ES-I3 (cell line): ENCODE measurements at regions not wholly inside any gene's neighbourhood (a gene's known extent, or its start where the extent isn't known, plus 50 kb on each side); places are given as distances from the start of the nearest gene placed in this dataset.

Source experiments
- H3K36me3 ChIP-seq: 2 replicates; pipeline ENCODE4 v1.6.1; 2013; ENCODE audit warnings: mild to moderate bottlenecking, low read length, control low read depth, moderate library complexity; ENCODE audit not compliant: insufficient read depth
- H3K4me1 ChIP-seq: 2 replicates; pipeline ENCODE4 v1.6.1; 2013; ENCODE audit warnings: mild to moderate bottlenecking, control low read depth, low read length; ENCODE audit not compliant: insufficient read depth
- H3K9ac ChIP-seq: 2 replicates; pipeline ENCODE4 v1.6.1; 2013; ENCODE audit warnings: low read depth, mild to moderate bottlenecking, low read length, moderate library complexity
- H3K9me3 ChIP-seq: 2 replicates; pipeline ENCODE4 v1.6.1; 2013; ENCODE audit warnings: mild to moderate bottlenecking, low read length, moderate library complexity; ENCODE audit not compliant: control insufficient read depth, insufficient read depth

DNA sequence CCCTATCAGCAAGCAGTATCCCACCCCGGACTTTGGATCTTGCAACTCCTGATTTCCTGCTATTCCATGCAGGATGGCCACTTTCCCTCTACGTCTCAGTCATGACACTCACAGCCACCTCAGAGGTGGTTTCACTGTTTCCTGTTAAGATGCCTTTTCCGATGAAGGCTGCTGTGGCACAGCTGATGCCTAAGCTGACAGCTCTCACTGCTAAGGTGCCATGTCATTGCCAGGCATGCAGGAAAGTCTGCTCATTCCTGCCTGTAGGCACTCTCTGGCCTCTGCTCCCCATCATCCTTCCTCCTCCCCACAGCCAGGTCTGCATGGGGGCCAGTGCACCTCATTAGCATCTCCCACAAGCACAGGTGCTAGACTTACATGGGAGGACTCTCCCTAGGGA, 173.0 kb downstream of the CBLN1 start:
- H3K36me3 ChIP-seq = no peaks in the 10 kb centered on the region
- H3K4me1 ChIP-seq = no peaks in the 10 kb centered on the region
- no peaks in the 10 kb centered on the region for H3K9me3 ChIP-seq
- H3K9ac ChIP-seq = no peak overlapping the region

GRCh38 chr16:49103298-49103697, 178.3 kb downstream of the CBLN1 start:
- Histone ChIP-seq H3K4me1 (no peaks in the 10 kb centered on the region), H3K36me3 (no peaks in the 10 kb centered on the region), H3K9me3 (no peaks in the 10 kb centered on the region), H3K9ac (no peak overlapping the region)

DNA sequence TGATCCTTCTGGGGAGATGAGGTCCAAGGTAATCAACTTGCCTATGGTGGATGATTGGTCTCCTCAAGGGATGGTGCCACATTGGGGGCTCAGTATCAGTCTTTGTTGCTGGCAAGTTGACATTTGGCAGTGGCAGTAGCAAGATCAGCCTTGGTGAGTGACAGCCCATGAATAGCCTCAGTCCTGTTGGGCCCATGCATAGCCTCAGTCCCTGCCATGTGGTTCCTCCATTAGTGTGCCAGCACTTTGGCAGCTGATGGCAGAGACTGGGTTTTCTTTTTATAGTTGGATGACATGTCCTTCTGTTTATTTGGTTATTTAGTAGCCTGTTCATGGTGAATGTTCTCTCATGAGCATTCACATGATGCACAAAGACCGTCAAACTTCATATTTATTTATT, 179.6 kb downstream of the CBLN1 start:
- Histone ChIP-seq H3K4me1 (no peaks in the 10 kb centered on the region), H3K9me3 (no peaks in the 10 kb centered on the region), H3K36me3 (no peaks in the 10 kb centered on the region), H3K9ac (no peak overlapping the region)

- H3K36me3 ChIP-seq = no peaks in the 10 kb centered on the region
- no peak overlapping the region for H3K9ac ChIP-seq
- H3K9me3 ChIP-seq = no peaks in the 10 kb centered on the region
- no peaks in the 10 kb centered on the region for H3K4me1 ChIP-seq
Measured at GRCh38 chr16:49100366-49100765, 181.3 kb downstream of the CBLN1 start.

DNA sequence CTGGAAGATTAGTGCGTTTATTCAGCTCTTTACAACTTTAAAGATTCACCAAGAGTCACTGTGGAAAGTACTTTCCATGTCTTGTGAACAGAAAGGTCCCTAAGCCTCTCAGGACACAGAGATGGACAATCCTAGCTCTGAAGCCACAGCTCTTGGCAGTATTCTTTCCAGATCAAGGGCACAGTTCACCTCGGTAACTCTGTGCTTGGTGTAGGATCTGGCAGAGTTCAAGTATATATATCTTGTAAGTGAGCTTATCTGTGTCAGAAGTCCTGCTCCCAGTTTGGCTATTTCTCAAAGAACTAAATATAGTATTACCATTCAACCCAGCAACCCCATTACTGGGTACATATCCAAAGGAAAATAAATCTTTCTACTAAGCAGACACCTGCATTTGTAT, 183.7 kb downstream of the CBLN1 start:
- no peaks in the 10 kb centered on the region for H3K36me3 ChIP-seq
- H3K9ac ChIP-seq = no peak overlapping the region
- no peaks in the 10 kb centered on the region for H3K4me1 ChIP-seq
- H3K9me3 ChIP-seq = no peaks in the 10 kb centered on the region

DNA sequence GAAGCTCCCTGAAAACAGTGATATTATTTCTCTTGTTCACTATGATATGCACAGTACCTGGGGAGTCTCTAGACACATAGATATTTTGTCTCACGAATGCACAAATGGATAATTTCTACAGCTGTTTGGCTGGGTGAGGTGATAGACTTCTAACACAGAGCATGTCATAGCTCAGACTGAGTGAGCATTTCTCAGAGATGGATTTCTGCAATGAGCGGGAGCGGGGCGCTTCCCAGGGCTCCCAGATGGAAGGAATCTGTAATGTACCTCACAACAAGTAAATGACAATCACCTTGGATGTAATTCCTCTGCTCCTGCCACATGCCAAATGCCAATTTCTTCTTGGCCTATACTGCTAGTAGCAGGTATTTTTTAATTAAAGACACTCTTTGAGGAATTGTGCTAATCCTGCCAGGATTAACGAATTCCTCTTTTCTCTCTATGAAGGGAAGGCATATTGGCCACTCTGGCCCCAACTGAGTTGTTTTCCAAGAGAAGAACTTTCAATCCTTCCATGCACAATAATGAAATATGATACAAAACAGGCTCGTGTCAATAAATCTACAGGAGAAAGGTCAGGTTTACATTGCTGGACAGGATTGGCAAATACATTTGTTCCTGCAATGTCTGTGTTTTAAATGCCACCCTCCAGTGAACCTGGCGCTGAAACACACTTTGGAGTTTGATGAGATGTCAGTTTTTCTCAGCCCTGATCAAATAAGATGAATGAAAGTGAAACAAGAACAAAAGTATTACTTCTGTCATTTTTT, 185.3 kb downstream of the CBLN1 start:
- H3K9ac ChIP-seq = no peak overlapping the region
- H3K4me1 ChIP-seq = no peaks in the 10 kb centered on the region
- H3K36me3 ChIP-seq = no peaks in the 10 kb centered on the region
- no peaks in the 10 kb centered on the region for H3K9me3 ChIP-seq

DNA sequence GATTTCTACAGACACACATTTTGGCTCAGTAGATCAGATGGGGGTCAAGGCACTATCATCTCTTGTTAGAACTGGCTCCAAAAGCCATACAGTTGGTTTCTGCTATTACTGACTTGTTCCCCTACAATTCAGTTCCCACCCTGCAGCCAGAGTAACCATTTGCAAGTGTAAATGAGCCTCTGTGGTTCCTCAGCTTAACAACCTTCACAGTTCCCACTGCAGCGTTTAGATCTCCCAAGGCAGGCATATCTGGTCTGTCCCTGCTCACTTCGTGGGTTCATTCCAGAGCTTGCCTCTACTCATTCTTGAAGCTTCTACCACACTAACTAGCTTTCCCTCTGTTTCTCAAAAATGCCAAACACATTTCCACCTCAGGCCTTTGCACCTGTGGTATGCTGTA, 186.1 kb downstream of the CBLN1 start:
- Histone ChIP-seq H3K4me1 (no peaks in the 10 kb centered on the region), H3K9ac (no peak overlapping the region), H3K9me3 (no peaks in the 10 kb centered on the region), H3K36me3 (no peaks in the 10 kb centered on the region)

- Histone ChIP-seq H3K9me3 (no peaks in the 10 kb centered on the region), H3K36me3 (no peaks in the 10 kb centered on the region), H3K4me1 (no peaks in the 10 kb centered on the region), H3K9ac (no peak overlapping the region)
Measured at GRCh38 chr16:49094471-49094870, 187.2 kb downstream of the CBLN1 start.

DNA sequence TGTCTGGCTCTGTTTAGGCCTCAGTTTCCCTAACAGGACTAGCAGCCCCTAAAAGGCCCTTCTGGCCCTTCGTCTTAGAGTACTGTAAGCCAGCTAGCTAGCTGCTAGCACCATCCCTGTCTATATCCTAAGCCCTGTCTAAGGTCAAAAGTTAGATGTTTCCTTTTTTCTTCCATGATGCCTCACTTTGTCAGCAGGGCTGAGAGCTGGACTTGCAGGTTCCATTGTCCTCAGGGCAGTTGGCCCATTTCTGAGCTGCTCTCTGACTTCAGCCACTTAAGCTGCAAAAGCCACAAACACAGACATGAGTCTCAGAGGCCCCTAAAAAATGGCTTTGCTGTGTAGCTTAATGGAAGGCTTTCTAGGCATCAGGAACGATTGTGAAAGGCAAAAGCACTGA, 187.7 kb downstream of the CBLN1 start:
- H3K4me1 ChIP-seq = no peaks in the 10 kb centered on the region
- no peaks in the 10 kb centered on the region for H3K36me3 ChIP-seq
- no peaks in the 10 kb centered on the region for H3K9me3 ChIP-seq
- no peak overlapping the region for H3K9ac ChIP-seq

DNA sequence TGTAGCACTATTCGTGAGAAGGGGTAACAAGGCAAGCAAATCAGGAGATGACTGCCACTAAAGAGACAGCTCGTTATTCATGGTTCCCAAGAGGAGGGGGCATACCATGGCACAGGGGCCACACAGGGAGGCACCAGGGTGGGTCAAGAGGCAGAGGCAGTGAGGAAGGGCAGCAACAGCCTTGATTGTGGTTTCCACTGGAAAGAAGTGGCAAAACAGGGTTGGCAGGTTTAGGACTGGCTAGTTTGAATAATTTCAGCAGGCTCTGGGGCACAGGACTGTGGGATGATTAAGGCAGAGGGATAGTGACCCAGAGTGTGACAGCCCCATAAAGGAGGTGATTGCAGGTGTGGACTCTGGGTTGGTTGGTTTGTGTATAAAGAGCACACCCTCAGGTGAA, 188.9 kb downstream of the CBLN1 start:
- no peaks in the 10 kb centered on the region for H3K9me3 ChIP-seq
- H3K9ac ChIP-seq = no peak overlapping the region
- no peaks in the 10 kb centered on the region for H3K36me3 ChIP-seq
- H3K4me1 ChIP-seq = no peaks in the 10 kb centered on the region

DNA sequence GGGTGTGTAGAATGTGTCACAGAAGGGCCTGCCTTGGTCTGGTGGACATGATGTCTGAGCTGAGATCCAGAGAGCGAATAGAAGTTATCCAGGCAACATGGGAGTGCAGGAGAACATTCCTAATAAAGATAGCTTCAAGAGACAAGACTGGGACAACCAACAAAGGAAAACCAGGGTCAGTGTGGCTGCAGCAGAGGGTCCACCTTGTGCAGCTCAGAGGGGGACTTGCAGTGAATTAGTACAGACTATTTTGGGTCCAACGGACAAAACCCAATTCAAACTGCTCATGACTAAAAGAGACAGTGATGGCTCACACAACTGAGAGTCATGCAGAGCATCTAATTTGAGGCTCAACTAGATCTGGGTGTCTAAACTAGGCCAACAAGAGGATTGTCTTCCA, 192.1 kb downstream of the CBLN1 start:
- Histone ChIP-seq H3K9ac (no peak overlapping the region), H3K36me3 (no peaks in the 10 kb centered on the region), H3K9me3 (peaks cover 1% of the 10 kb centered on the region; the same call in 1 of the 2 replicates), H3K4me1 (no peaks in the 10 kb centered on the region)

DNA sequence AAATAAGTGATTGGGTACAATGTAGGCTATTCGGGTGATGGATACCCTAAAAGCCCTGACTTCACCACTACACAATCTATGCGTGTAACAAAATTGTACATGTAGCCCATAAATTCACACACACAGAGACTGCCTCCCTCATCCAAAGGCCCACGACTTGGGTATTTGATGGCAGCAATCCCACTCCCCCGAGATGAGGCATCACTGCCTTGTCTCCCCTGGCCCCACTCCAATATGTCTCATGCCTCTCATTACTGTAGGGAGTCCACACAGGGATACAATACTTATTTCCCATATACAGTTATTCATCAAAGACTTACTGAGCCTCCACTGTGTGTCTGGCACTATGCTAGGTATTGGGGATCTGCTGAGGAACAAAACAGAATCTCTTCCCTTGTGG, 192.6 kb downstream of the CBLN1 start:
- no peaks in the 10 kb centered on the region for H3K36me3 ChIP-seq
- no peaks in the 10 kb centered on the region for H3K4me1 ChIP-seq
- H3K9me3 ChIP-seq = peaks cover 5% of the 10 kb centered on the region; the same call in 1 of the 2 replicates
- no peak overlapping the region for H3K9ac ChIP-seq

DNA sequence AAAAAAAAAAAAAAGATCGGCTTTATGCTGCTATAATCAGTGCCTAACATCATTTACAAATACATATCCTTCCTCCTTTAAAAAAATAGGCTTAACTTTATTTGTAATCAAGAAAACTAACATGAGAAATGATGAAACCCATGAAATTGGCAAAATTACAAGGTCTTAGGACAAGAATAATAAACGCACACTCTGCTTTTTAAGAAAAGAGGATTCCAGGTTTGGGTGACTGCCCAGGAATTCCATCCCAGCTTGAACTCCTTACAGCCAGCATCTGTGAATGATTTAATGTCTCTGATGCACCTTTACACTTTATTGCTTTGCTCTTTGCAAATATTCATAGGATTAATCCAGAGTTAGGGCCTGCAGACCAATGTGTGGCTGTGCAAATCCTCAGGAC, 196.0 kb downstream of the CBLN1 start:
- H3K9ac ChIP-seq = no peak overlapping the region
- H3K9me3 ChIP-seq = peaks cover 5% of the 10 kb centered on the region; the same call in 1 of the 2 replicates
- H3K4me1 ChIP-seq = no peaks in the 10 kb centered on the region
- H3K36me3 ChIP-seq = no peaks in the 10 kb centered on the region

- Histone ChIP-seq H3K9ac (no peak overlapping the region), H3K36me3 (no peaks in the 10 kb centered on the region), H3K4me1 (no peaks in the 10 kb centered on the region), H3K9me3 (peaks cover 5% of the 10 kb centered on the region; the same call in 1 of the 2 replicates)
Measured at GRCh38 chr16:49084628-49085390, 196.8 kb downstream of the CBLN1 start.

- no peaks in the 10 kb centered on the region for H3K36me3 ChIP-seq
- peaks cover 5% of the 10 kb centered on the region; the same call in 1 of the 2 replicates for H3K9me3 ChIP-seq
- H3K4me1 ChIP-seq = no peaks in the 10 kb centered on the region
- no peak overlapping the region for H3K9ac ChIP-seq
Measured at GRCh38 chr16:49081554-49081953, 200.1 kb downstream of the CBLN1 start.
